ENCODE measurements at regions not wholly inside any gene's neighbourhood (a gene's known extent, or its start where the extent isn't known, plus 50 kb on each side); places are given as distances from the start of the nearest gene placed in this dataset.

DNA sequence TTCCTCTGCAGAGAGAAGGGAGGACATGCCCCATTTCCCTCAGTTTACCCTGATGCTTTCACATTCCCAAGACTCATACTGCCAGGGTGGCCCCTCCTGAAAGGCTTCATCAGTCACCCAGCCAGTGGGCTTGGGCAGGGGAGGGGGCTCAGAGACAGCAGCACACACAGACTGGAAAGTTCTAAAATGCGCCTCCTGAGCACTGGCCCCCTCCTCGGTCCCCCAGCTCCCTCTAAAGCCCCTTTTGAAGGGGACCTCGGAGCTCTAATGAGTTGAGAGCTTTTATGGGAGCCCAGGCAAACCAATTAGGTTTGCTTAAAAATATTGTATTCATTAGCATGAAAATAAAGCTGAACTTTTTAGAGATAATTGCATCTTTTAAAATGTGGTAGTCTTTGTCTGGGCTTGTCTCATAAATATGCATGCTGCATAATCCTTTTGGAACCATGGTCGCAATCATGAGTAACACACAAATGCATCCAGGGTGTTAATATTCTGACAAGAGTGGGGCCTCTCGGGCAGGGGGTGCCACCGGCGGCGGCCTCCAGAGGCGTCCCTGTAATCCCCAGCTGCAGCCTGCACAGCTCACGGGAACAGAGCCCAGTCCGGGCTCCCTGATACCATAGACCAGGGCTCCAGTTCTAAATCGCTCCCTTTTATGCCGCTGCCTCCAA lies 78.5 kb downstream of the RPLP1 start:
- DNase-seq, result no peak

DNA sequence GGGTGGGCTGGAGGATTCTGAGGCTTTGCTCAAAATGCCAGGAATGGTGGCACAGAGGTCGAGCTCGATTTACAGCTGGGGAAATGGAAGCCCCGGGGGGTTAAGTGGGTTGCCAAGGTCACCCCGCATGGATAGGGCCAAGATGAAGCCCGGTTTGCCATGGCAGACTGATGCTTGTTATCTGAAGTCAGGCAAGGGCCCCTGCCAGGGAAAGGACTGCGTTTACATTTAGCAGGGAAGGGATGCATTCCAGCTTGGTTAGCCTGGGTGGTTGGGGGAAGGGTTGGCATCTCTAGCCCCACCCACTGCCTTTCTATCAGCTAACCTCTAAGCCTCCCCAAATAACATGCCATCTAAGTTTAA lies 79.0 kb downstream of the RPLP1 start:
- DNase-seq, result no peak

DNA sequence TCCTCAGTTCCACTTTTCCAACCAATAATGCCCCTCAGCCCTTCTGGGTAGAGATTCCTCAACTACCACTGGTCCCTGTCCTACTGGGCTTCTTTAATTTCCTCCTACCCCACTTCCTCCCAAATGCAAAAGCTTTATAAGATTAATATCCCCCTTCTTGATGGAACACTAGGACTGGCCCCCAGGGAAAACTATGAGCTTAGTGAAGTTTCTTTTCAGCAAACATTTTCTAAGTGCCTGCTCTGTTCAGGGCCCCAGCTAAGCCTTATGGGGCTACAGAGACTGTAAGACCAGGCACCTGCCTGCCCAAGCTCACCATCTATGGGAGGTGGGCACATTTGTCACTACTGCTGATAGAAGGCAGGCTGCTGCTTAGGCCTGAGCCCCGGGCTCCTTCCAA lies 79.4 kb downstream of the RPLP1 start:
- no peak for DNase-seq

DNA sequence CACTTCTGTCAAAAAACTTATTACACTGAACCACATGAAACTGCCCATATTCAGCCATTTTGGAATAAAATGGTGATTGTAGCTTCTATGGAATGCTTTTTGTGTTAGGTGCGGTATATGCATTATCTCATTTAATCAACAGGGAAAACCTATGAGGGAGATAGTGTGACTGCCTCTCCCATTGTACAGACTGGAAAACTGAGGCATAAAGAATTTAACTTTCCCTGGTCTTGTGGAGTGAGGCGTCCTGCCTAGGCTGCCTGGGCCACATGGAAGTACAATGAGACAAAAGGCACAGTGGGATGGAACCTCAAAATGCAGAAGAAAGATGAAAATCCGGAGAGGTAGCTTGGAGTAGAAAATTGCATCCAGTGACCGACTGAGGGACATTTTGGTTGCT lies 80.2 kb downstream of the RPLP1 start:
- DNase-seq, result no peak

DNA sequence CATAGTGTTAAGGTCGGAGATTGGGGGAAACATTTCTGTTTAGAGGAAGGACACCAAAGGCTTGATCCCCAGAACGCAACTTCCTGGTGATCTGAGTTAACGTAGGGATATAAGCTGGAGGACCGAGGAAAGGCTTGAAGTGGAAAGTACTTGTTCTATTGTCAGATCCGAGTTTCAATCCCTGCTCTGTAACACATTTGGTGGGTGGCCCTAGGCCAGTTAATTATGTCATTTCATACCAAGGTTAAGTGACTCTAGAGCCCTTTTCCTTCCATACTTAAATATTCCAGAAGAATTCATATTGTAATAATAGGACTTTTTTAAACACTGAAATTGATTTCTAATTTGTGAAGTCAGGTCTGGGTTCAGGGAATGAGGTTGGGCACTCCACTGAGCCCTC lies 80.9 kb downstream of the RPLP1 start:
- no peak for DNase-seq

DNA sequence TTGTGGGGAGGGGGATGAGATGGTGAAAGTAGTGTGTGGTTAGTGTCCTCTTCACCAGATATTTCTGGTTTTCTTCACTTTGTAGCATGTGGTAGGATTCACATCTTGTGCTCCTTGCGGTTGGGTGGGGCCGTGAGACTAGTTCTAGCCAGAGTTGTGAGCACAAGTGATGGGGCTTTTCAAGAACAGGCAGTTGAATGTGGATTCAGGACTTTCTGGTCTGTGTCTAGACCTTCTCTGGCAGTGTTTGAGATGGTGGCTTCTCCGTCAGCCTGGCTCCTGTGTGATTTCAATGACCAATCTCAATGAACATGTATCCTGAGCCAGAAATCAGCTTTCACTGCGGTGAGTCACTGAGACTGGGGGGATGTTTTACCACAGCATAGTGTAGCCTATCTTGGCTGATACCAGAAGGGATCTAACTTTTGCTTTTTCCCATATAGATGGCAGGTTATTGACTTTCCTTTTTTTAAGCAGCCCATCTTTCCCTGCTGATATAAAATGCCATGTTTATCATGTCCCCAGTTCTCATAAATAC lies 82.6 kb downstream of the RPLP1 start:
- no peak for DNase-seq

DNA sequence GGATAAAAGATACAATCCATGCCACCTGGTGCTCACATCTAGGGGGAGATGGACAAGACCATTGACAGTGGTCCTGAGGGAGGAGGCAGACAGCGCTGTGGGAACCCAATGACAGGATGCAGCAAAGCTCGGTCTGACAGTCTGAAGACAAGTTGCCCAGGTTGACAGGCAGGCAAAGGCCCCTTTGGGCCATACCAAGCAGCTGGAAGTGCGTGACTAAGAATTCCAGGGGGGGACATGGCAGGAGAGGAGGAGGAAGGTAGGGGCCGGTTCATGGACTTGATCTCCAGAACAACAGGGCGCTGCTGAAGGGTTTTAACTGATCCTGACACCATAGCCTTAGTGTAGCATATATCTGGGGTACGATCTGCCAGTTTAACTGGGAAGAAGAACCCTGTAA lies 83.4 kb downstream of the RPLP1 start:
- no peak for DNase-seq

DNA sequence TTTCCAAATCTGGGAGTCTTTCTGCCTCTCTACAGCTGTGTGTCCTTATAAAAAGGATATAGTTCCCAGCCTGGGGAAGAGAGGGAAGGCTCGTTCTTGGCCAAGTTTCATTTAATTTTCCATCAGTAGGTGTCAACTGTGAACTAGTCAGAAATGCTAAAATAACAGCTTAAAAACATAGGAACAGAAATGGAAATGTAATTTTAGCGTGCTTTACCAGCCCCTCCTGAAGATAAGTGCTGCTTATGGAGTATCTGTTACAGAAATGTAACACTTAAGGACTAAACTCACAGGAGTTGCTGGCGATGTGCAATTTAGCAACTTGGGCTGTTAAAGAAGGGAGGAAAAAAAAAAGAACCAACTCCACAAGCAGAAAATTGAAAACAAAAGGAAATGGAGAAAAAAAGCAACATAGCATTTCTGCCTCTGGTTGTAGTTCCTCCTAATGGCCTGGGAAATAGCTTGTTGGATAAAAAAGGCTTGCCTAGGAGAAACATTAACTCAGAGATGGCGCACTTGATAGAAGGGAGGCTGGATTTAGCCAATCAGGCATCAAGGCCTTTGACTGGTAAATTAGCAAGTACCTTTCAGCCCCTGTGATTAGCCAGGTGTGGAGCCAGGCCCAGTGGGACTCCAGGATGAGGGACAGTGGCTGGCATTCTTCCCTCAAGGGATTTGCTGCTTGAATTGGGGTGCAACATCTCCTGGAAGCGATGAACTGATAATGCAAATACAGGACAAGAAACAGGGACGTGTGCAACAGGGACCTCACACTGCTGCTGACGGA lies 84.3 kb downstream of the RPLP1 start:
- DNase-seq, result no peak

DNA sequence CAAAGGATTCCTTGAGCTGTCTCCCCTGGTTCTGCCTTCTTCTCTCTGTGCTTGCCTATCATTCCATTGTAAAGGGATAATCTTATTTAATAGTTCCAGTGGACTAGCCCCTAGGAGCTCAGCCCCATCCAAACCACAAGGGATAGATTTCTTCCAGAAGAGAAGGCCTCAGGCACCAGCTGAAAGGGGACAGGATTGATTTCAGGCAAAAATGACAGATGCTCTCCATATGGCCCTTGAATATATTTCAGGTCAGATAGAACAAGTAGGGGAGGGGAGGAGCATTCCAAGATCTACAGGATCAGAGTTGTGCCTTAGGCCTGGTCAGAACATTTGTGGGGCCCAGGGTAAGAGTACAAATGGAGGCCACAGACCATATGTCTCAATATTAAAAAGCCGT lies 85.3 kb downstream of the RPLP1 start:
- DNase-seq, result peak; percentile 100

DNA sequence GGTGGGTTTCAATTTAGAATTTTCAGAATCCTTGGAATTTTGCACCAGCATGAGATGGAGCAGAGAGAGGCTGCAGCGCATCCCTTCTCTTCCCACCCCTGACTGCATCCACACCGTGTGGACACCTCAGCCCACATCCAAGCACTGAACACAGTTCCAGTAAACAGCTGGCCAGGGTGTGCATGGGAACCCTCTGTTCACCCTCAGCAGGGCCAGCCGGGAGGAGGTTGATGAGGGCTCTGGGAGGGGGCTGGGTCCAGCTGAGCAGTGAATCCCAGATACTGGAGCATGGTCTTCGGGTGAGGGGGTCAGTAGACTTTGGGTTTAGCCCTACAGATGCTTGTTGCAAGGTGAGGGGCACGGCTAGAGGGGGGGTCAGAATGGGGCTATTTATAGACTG lies 85.8 kb downstream of the RPLP1 start:
- DNase-seq, result no peak

DNA sequence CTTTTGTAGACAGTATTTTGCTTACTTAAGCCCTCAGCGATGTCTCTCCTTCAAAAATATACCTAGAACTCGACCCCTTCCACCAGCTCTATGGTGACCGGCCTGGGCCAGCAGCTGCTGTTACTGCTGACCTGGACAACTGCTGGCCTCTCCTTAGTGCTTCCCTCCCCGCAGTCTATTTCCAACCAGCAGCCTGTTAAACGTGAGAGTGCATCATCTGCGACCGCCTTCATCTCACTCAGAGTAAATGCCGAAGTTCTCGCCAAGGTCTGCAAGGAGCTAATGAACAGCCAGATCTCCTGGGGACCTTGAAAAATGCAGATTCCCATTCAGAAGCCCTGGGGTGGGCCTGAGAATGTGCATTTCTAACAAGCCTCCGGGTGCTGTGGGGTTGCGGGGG lies 86.7 kb downstream of the RPLP1 start:
- no peak for DNase-seq

DNA sequence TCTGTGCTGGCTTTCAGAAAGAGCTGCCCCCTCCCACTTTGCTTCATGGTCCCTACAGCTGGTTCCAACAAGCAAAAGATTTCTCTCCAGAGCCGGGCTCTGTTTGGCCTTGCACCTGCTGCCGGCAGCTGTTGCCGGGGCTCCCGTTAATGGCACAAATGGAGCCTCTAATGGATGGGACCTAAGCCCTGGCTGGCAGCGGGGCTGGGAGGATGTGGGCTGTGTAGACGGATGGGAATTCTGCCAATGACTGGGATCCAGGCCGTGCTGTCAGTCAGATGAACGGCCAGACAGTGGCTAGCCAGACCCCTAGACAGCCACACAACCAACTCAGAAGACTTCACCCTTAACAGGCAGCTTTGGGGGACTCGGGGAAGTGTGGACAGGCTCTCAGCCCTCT lies 88.0 kb downstream of the RPLP1 start:
- peak; percentile 85 for DNase-seq

DNA sequence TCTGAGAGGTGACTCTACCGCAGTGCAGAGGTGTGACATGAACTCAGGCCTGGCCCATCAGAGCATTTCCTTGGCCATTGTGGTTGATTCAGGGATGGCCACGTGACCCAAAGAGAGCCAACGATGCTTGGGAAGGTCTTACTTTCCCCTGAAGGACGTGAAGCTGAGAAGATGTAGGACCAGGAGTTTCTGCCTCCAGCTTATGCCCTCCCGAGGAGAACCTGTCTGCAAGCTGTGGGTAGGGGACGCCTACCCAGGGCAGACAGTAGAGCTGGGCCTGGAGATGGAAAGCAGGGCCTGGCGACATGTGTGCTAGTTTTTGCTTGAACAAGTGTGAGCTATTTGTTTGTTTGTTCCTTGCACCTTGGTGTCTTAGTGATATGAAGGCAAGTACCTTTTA lies 89.4 kb downstream of the RPLP1 start:
- no peak for DNase-seq

DNA sequence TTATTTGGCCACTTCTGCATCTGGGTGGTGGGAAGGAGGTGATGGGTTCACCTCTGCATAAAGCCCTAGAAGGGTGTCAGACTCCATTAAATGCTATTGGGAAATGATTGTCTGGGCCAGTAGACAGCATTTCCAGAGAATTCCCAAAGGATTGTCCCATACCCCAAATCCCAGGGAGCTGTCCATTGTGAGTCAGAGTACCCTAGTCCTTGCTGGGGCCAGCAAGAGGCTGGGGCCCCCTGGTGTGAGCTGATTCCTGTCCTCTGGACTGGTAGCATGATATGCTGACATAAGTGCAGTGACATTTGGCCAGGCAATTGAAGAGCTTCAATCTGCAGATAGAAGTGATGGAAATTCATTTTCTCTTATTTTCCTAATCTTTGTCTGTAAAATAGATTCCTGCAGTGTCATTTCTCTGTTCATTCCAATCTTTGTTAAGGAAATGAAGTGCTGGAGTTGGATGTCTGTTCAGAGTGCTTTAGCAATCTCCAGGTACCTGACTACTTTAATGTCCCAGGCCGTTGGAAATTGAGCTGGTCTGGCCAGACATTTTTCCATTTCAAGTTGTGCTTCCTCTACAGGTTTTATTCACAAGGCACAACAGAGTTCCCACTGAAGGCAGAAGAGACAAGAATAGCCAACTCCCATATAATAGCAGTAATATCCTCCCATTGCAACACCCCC lies 91.2 kb downstream of the RPLP1 start:
- no peak for DNase-seq

DNA sequence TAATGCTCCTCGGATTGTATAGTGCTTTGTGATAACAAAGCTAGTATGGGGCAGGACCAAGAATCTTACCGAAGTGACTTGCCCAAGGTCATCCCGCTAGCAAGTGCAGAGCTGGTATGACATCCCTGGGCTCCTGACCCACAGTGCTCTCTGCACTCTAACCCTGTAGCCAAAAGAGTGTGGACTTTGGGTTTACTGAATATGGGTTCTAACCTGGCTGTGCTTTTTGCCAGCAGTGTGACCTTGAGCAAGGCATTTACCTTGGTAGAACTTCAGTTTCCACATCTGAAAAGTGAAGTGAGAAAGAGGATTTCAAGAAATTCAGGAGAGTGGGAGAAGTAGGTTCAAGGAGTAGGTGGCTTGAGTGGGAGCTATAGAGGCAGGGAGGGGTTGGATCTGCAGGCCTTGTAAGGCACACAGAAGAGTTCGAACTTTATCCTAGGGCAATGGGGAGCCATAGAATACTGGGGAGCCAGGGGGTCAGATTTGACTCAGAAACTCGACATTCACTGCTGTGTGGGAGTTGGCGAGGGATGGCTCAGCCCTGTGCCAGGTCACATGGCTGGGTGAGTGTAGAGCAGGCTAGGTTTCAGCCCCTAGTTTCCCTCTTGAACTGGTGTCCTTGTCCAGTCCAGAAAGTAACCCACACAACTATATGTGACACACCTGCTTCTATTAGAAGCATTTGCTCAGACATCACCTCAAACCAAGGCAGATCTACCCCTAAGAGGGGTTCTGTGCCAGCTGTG lies 91.9 kb downstream of the RPLP1 start:
- no peak for DNase-seq

DNA sequence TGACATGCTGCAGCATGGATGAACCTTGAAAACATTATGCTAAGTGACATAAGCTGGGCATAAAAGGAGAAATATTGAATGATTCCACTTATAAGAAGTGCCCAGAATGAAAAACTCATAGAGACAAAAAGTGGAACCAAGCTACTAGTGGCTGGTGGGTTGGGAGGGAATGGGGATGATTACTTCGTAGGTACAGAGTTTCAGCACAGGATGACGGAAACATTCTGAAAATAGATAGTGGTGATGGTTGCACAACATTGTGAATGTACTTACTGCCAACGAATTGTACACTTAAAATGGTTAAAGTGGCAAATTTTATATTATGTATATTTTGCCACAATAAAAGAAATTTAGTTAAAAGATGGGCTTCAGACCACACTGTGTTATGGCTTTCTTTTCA lies 93.6 kb downstream of the RPLP1 start:
- DNase-seq, result no peak

DNA sequence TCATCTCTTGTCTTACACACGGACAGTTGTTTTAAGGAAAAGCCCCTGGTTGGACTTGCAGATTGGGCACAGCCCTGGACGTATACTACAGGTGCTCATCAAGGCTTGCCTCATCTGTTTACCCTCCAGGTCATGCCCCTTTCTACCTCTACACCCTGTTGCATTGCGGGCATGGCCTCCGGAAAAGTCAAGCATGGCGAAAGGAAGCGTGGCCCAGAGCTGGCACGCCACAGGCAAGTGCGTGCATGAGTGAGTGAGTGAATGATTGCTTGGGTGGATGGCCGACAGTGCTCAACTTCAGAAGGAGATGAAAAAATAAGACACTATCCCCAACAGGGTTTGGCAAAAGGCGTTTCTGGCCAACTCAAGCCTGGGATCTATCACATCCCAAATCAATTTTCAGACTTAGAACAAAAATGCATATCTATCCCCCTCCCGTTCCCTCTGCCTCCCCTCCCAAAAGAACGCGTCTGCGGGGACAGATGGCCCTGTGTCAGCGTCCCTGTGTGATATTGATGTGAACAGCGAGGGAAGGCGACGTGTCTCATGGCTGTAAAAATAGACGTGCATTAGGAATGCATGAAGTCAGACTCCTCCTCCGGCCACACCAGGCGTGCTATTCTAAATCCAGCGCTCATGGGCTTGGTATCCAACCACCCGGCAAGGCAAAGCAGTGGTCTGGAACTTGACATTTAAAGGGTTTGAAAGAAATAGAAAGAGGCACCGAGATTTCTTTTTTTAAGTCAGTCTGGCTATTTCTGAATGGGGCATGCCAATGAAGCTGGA lies 96.0 kb downstream of the RPLP1 start:
- no peak for DNase-seq

DNA sequence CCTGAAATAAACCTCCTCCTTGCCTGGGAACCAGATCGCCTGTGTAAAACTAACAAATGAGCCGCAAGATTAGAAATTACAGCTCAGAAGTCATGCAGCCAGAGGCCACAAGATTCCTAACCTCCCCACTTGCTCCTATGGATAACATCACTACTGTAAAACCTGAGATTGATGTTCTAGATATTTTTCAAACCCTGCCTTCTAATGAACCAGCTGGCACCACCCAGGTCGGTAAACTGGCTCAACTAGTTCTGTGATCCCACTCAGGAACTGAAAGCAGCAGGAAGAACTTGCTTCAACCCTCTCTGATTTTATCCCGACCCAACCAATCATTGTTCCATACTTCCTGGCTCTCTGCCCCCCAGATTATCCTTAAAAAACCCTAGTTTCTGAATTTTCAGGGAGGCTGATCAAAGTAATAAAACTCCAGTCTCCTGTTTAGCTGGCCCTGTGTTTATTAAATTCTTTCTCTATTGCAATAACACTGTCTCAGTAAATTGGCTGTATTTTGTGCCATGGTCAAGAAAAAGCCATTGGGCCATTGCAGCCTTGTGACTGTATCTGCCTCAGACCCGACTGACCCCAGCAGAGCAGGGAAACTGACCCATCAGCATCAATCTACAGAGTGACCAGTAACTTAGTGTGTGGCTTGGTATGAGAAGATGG lies 98.9 kb downstream of the RPLP1 start:
- DNase-seq, result no peak

DNA sequence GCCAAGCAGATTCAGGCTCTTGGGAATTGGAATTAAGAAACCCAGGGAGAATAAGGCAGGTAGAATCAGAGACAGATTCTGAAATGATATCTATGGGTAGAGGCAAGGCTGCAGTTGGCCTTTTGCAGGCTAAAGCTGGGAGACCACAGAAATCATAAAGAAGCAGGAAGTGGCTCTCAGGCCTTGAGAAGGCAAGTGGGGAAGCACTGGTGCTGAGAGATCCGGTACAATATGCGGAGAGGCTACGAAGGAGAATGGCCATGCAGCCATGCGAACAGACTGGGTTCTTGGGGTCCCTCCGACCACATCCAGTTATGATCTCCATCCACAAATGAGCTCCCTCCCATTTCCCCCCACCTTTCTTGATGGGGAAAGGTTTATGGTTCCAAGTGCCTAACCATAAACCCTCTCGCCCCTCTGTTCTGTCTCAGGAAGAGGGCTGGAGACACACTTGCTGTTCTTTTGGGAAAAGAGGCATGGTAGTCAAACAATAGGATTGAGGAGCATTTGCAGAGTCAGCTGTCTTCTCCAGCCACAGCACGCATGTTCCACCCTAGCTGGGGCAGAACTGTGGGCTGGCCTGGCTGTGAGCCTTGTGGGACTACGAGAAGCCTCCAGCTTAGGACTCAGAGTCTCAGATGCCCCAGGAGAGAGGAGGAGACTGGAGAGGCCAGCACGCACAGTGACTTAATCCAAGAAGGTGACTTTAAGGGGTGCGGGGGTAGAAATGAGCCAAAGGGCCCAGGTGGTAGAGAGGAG lies 99.6 kb downstream of the RPLP1 start:
- DNase-seq, result no peak

DNA sequence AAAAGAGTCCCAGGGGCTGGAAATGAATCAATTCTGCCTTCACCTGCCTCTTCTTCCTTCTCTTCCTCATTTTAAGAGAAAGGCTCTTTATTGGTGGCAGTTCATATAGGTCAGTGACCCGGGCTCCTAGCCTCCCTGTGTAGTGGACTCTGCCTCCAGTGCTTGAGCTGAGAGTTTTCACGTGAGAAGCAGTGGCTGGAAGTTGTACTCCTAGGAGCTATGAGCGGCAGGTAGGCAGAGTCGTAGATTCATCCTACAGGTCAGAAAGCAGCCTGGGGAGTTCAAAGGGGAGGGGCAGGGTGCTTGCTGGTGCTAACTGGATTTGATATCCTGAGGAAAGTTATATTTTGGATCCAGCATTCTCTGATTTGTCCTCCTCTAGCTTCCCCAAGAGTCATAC lies 101.1 kb downstream of the RPLP1 start:
- DNase-seq, result no peak

Measured in NCI-H524 treated with DMSO at 0.1 percent for 48 hours (cell line).